Hematopoietic multipotent progenitor cell treated with erythropoietin and hydrocortisone succinate and interleukin-3 and kit ligand, for 6 days (in vitro differentiated cells): ENCODE measurements at regions not wholly inside any gene's neighbourhood (a gene's known extent, or its start where the extent isn't known, plus 50 kb on each side); places are given as distances from the start of the nearest gene placed in this dataset.

Source experiments
- DNase-seq: peaks from one replicate; pipeline ENCODE4 v3.0.0-alpha.2; 2015

DNA sequence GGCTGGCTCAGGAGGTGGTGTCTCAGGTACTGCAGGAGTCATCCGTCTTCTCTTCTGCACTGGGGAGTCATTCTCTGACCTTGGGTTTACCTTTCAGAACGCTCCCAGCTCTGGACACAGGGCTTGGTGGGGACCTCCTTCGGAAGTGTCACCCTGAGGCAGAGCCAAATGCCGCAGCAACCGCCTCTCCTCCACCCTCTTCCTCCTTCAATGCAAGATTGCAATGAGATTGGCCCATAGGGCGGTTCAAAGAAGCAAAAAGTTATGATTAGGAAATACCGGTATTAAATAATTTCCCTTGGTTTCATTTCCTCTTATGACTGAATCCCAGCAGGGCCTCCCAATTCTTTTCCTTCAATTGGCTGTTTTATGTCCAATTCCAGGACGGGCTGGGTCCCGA is 178.8 kb downstream of the ACKR3 start:
- no peak for DNase-seq

DNA sequence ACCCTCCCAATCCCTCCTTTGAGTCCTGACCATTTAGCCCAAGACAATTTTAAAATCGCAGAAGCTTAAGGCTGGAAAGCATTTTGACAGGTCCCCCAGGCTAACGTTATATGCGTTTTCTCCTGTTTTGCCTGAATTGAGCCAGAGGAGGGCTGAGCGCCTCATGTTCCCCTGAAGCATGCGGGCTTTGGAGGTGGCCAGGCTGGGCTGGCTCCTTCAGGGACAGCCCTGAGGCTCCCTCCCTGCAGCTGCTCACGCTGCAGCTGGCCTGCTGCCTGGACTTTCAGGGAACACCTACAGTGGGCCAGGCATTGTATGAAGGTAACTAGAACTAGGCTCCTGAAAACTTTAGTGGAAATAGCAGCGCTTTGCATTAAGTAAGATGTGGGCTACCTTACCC is 179.2 kb downstream of the ACKR3 start:
- DNase-seq: no peak

DNA sequence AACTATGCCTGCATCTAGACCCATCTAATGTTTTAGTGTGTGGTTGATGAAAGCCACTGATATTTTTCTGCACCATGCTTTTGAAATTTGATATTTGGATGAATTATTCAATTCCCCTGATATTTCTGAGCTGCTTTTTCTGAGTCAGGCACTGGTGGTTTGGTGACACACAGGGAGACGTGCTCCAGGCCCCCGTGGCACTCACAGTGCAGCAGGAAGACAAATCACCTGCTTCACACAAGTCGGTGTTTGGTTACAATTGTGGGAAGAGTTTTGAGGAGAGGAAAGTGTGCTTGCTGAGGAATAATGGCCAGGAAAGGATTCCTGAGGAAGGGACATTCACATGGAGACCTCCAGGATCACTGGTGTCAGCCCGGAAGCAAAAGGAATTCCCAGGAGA is 179.7 kb downstream of the ACKR3 start:
- no peak for DNase-seq

DNA sequence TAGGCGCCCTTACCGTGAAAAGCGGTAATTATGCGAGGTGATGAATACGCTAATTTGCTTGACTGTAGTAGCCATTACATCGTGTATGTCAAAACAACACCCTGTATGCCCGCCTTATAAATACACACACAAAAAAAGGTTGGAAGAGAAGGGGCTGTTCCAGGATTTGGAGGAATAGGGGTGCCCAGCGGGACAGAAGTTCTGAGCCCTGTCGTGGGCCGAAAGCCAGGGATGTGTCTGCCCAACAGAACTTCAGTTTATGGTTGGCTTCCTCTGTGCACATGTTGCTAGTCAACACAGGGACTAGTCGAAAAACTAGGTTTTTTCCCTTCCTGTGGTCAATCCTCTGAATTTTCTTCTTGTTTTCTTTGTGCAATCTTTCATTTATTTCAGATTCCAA is 182.5 kb downstream of the ACKR3 start:
- no peak for DNase-seq

DNA sequence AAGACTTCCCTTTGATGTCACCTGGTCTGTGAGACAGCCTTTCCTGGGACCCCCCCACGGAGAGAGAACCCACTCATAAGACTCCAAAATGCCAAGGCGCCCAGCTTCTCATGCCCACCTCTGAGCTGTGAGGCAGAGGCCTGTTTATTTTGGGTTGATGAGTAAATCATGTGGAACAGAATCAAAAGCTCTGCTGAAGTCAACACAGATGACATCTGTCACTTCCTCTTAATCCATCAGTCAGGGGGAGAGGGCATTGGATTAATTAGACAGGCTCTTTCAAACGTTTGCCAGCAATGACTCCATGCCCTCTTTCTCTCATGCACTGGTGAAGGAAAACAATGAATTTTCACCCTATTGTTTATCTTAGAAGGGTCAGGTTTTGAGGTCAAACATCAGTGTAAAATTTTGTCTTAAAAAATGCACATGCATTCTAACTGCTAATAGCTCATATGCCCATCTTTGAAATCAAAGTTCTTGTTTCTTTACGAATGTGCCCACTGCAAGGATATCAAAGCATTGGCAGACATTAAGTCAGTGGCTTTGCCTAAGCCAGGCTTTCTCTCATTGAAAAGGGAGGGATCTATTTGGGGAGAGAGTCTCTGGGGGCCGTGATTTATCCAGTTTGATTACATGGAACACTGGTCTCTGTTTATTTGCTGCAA is 184.1 kb downstream of the ACKR3 start:
- no peak for DNase-seq

DNA sequence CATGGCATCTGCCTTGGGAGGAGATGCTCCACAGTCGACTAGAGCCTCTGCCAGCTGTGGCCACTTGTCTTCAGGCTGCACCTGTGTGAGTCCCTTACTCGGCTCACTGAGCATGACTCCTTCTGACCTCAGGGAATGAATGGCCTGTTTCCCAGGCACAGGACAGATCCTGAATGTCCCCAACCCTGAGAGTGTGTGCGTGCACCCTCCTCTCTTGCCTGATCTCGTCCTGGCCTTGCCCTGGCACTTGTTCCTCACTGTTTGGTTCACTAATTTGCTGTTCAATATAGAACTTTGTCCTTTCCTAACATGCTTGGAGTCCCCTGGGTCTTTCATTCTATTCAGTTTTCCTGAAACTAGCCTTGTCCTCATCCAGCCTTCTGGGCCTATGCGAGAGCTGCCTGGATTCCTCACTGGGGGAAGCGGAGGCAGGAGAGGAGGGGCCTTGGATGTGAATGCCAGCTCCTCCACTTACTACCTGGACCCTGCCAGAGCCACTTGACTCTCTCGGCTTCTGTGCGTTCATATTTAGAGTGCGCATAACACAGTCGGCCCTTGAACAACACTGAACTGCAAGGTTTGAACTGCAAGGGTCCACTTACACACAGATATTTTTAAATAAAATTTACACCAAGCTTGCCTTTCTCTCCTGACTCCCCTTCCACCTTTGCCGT is 184.8 kb downstream of the ACKR3 start:
- DNase-seq: no peak

DNA sequence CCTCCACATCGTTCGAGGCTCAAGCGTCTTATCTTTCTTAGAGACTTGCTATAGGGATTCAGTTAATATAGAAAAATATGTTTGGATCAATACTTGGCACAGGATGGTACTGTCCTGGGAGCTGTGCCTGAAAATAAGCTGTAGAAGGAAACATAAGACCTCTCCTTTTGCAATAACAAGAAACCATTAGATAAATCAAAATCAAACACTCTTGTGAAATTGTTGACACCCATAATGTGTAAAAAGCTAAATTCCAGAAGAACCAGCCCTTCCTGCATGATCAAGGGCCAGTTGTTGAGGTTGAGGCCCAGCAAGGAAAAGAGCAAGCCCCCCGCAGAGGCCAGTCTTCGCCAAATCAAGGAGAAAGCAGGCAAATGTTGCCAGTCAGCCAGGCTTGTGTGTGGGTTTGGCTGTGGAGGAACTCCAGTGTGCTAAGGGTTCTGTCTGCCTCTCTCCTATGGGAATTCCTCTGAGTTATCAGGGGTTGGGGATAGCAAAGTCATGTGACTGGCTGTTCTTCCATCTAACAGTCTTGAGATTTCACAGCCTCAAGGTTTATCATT is 185.7 kb downstream of the ACKR3 start:
- no peak for DNase-seq

DNA sequence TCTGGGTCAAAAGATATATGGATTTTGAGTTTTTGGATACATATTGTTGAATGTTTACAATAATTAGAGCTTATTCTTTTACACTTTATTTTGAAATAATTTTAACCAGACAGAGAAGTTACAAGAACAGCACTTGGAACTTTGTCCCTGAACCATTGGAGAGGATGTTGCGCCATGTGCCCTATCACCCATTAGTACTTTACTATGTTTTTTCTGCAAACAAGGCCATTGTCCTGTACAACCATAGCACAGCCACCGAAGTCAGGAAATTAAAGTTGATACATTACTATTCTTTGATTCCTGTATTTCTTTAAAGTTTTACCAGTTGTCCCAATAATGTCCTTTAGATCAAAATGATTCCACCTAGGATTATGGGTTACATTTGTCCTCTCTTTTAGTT is 188.8 kb downstream of the ACKR3 start:
- DNase-seq: no peak

DNA sequence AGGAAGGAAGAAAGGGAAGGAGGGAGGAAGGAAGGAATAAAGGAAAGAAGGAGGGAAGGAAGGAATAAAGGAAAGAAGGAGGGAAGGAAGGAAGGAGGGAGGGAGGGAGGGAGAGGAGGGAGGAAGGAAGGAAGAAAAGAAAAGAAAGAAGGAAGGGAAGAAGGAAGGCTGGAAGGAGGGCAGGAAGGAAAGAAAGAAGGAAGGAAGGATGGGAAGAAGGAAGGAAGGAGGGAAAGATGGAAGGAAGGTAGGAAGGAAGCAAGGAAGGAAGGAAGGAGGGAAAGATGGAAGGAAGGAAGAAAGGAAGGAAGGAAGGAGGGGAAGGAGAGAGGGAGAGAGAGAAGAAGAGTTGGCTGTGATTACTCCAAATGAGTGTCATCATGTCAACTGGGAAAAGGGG is 190.6 kb downstream of the ACKR3 start:
- no peak for DNase-seq

DNA sequence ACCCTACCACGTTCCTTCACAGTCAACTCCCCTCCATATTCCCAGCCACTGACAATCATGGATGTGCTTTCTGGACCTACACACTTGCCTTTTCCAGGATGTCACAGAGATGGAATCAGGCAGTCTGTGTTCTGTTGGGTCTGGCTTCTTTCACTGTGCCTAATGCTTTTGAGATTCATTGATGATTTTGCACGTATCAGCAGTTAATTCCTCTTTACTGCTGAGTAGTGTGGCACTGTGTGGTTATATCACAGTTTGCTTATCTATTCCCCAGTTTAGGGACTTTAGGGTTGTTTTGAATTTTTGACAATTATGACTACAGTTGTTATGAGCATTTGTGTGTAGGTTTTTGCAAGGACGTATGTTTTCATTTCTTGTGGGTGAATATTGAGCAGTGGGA is 191.7 kb downstream of the ACKR3 start:
- no peak for DNase-seq

DNA sequence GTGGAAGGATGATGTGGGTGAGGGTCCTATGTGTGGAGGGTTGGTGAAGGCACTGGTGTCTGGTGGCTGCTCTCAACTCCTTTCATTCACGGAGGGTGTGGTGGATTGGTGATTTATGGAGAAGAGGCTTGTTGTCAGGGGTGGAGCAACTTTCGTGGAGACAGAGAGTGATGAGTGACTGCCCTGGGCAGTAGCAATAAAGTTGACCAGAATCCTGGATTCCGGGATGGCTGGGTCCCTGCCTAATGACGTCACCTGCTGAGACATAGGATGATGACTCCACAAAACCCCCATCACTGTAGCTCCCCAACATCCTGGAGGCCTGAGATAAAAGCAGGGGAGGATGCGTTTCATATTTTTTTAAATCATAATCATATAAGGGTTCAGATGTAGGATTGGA is 193.0 kb downstream of the ACKR3 start:
- no peak for DNase-seq

DNA sequence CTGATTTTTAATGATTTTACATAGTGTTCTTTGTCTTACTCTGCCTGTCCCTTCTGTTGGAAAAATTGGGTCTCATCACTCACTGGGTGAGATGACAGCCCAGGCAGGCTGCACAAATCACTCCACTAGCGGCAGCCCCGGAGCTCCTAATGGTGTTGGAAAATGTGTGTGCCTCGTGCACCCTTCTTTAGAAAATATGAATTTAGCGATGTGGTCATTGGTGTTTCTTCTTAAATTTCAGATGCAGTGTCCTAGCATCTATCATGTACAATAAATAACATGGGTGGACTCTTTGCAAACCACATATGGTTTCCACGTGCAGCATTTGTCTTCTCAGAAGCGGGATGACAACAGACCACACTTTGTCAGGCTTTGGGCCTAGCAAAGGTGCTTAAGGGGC is 194.2 kb downstream of the ACKR3 start:
- no peak for DNase-seq

DNA sequence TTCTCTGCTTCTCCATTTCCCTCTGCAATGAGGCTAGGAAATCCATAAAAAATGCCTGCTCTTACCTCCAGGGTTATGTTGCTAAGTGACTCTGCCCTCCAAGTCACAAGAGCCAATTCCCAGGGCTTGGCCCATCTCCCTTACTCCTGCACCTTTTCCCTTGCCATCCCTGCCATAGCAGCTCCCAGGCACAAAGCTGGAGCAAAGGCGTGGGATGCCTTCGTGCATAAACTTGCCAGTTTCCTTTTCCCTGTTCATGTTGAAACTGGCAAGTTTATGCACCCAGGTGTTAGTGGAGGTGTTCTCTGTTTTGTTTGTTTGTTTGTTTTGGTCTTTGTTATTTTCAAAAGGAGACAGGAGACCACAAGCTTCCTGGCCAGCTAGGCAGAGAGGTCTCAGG is 195.1 kb downstream of the ACKR3 start:
- no peak for DNase-seq

DNA sequence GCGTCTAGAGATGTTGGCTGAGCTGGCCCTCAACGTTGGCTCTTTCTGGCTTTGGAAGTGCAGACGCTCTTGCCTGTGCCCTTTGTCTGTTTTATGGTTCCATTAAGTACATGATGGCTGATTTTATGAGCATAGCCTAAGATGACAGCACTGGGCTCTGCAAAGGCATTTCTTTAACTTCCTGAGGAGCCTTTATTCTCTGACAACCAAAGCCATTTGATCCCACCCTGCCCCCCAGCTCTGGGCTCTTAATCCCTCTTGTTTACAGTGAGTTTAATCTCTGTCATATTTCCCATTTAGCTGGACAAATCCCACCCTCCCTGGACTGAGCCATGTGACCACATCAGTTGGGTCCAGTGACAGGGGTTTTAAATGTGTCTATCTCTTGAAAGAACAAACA is 195.9 kb downstream of the ACKR3 start:
- DNase-seq: no peak

DNA sequence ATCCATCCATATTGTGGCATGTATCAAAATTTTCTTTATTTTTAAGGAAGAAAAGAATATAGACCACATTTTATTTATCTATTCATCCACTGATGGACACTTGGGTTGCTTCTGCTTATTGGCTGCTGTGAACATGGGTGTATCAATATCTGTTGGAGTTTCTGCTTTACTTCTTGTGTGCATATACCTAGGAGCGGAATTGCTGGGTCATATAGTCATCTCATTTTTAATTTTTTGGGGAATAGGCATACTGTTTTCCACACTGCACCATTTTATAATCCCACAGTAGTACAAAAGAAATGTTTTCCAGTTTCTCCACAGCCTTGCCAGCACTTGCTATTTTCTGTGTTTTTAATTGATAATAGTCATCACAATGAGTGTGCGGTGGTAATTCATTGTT is 197.2 kb downstream of the ACKR3 start:
- DNase-seq: no peak

DNA sequence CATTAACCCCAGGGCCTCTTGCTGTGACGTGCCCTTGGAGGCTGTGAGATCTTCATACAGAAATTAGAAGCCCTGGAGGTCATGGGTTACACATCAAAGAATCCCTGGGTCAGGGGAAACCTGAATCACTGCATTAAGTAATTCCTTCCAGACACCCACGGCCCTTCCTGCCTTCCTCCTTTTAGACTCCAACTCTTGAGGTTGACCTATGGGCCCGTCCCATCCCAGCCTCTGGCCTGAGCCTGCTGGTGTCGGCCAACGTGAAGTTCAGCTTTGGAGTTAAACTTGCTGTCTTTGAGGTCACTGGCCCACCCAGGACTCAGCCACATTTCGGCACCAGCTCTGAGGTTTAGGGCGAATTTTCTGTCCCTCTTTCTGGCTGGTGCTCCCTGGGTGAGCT is 198.3 kb downstream of the ACKR3 start:
- no peak for DNase-seq

DNA sequence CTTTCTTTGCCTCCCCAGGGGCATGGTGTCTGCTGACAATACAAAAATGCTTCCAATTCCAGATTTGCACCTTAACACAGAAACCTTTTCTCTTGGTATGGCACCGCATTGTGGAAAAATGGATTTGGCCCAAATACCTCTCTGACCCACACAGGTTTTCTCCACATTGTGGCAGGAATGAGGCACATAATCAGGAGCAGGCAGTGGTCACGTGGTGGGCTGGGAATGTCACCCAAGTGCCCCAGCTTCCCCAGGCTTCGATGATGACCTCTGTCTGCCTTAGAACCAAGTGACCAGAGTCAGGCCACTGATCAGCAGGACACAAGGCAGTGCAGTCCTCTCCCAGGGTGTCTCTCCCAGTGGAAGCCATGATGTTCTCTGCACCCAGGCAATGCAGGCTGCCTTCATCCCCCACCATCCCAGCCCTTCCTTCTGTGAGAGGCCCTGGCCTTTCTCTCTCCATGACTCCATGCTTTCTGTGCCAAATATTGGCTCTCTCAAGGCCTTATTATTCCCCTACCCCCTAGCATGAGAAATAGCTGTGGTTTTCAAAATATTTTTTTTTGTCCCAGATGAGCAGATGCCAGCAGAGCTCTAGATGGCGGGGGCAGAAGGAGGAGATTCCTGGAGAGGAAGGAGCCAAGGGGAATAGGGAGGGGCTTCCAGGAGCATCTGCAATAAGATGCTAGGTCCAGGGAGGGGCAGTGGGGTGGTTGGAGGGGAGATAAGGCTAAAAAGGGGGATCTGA is 198.9 kb downstream of the ACKR3 start:
- no peak for DNase-seq

DNA sequence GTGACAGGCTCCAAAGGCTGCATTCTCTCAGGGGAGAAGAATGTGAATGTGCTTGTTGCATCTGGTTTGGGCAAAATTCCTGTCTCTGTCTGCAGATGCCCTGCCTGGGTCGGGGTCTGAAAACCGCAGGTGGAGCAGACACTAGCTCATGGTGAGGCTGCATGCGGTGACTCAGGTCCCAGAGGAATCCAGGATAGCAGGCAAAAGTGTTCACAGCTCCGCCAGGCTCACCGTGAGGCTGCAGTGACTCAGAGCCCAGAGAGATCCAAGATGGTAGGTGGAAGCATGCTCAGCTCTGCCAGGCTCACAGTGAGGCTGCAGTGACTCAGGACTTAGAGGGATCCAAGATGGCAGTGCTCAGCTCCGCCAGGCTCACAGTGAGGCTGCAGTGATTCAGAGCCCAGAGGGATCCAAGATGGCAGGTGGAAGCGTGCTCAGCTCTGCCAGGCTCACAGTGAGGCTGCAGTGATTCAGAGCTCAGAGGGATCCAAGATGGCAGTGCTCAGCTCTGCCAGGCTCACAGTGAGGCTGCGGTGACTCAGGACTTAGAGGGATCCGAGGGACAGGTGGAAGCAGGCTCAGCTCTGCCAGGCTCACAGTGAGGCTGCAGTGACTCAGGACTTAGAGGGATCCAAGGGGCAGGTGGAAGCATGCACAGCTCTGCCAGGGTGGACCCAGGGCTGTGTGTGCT is 200.5 kb downstream of the ACKR3 start:
- DNase-seq: no peak

DNA sequence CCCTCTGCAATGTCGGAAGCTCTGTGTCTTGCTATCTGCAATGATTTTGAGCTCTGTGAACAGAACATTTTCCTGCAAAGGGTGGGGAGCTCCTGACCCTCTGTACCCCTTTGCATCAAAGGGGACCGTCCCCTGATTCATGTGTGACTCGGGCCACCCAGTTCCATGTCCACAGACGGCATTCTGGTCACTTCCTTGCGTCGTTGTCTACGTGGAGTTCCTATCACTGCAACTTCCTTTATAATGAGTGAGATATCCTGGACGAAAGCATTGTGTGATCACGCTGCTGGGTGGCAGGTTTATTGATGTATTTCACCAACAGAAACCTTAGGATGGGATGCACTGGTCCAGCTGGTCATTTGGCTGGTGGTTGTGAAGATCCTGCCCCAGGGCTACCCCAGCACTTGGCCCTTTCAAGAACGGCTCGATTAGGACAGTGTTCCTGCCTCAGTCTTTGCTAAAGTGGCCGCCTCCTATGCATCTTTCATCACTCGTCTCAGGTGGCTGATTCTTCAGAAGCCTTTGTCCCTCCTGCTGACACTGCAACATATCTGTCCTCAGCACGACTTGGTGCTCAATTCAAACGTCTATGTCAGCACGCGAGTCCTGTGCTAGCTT is 202.7 kb downstream of the ACKR3 start:
- DNase-seq: no peak

DNA sequence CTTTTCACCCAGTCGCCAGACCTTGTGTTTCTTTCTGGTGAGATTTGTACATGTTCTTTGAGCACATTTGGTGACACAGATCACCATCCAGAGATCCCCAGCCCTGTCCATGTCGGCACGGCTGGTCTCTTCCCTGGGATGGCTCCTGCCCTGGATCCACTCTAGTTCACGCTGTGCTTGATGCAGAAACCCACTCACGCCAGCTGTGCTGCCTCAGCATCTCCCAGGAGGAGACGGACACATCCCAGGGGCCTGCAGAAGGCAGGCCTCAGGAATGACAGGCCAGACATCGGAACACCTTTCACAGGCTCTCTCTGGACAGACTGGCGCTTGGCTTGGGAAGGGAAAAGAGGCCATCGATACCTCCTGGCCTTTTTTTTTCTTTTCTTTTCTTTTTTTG is 203.6 kb downstream of the ACKR3 start:
- no peak for DNase-seq

DNA sequence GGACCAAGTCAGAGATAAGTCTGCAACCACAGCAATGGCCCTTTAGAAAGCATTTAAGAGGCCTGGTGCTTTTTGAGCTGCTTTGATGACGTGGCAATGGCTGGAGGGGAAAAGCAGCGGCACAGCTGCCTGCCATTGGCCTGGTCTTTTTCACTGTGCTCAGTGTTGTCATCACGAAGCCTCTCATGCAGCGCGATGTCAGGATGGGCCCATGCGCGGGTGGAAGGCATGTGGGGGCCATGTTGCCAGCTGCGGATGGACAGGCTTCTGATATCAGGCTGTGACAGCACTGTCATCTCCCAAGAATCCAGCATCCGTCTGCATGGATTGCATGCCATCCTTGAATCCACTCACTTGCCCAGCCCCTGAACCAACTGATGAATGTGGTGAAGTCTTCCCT is 204.5 kb downstream of the ACKR3 start:
- no peak for DNase-seq

DNA sequence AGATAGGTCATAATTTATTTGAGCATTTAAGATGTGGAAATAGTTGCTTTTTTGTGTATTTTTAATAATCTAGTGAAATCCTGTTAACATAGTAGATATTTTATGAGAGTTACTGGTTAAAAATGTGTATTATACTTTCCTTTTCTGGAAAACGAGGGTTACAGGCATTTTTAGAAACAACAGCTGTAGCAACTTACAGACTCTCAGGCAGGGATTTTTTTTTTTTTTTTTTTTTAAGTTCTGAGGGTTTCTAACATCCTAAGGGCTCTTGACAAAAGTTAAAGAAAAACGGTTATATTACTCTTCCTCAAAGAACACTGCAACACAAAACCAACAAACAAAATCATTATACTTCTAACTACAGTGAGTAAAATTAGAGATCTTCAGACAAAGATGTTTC is 205.9 kb downstream of the ACKR3 start:
- no peak for DNase-seq

DNA sequence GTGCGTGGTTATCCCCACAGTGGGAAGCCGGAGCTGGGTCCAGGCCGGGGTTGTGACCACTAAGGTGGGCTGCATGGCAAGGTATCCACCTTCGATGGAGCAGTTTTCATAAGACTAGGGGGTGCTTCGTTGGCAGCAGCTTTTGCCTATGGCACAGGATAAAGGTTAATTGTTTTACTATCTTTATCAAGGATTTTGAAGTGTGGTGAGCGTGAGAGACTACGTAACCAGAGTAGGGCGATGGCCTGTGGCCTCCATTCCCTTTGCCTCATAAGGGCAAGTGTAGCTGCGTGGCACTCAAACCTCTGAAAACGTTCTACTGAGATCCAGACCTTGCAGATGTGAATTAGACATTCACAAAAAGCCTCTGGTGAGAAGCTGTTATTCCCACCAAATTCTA is 206.6 kb downstream of the ACKR3 start:
- no peak for DNase-seq
